ENCODE measurements at regions not wholly inside any gene's neighbourhood (a gene's known extent, or its start where the extent isn't known, plus 50 kb on each side); places are given as distances from the start of the nearest gene placed in this dataset.
"Not testable (repeated sequence)": the region's sequence is repeated elsewhere in the genome, so short reads cannot be mapped to it uniquely, and the experiment has no call there.

GRCh38 chr10:32217216-32217615 is 129.7 kb downstream of the EPC1 start:
- DNase-seq (ENCODE audit: low read depth, low spot score), result no peak

GRCh38 chr10:32213838-32214237 is 133.1 kb downstream of the EPC1 start:
- DNase-seq (ENCODE audit: low read depth, low spot score), result not testable (repeated sequence)

GRCh38 chr10:32211046-32211363 is 136.0 kb downstream of the EPC1 start:
- no peak for DNase-seq (ENCODE audit: low read depth, low spot score)

DNA sequence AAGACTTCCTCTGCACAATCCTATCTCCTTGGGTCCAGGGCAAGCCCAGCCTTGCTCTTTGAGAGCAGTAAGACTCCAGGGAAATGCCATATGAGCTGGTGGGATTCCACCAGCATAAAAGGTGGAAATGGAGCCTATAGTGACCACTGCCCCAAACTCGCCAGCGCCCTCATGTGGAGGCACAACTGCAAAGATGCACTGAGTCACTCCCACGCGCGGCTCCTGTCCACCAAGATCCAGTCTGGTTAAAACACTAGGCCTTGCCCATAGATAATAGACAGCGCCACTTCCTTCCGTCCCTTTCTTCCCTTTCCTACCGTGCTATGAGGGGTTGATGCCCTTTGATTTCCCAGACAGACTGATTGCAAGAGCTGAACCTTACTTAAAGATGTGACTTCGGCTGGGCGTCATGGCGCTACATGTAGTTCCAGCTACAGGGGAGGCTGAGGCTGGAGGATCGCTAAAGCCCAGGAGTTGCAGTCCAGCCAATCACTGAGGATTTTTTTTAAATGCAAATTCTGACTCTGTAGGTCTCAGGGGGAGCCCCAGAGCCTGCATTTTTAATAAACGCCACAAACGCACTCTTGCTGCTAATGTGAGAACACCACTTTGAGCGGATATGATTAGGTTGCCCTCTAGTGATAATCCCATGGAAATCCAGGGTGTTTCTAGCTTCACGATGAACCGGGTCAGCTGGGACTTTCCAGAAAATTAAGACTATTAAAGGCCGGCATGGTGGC is 136.5 kb downstream of the EPC1 start:
- DNase-seq (ENCODE audit: low read depth, low spot score), result peak; percentile 10

- DNase-seq (ENCODE audit: low read depth, low spot score), result not testable (repeated sequence)
Measured at GRCh38 chr10:32208005-32208404, 139.0 kb downstream of the EPC1 start.

DNA sequence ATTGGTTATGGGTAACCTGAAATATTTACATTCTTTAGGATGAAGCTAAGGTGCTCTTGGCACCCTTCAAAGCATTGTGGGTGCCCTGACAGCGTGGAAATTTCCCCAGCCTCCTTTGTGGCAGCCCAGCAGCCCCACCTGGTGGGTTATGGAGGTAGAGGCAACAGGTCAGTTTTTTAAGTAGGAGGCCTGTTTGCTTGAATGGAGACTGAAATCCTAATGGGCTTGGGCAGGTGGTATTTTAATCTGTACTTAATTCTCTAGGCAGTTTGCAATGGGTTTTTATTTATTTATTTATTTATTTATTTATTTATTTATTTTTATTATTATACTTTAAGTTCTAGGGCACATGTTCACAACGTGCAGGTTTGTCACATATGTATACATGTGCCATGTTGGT is 139.4 kb downstream of the EPC1 start:
- no peak for DNase-seq (ENCODE audit: low read depth, low spot score)

- no peak for DNase-seq (ENCODE audit: low read depth, low spot score)
Measured at GRCh38 chr10:32205670-32206069, 141.3 kb downstream of the EPC1 start.

DNA sequence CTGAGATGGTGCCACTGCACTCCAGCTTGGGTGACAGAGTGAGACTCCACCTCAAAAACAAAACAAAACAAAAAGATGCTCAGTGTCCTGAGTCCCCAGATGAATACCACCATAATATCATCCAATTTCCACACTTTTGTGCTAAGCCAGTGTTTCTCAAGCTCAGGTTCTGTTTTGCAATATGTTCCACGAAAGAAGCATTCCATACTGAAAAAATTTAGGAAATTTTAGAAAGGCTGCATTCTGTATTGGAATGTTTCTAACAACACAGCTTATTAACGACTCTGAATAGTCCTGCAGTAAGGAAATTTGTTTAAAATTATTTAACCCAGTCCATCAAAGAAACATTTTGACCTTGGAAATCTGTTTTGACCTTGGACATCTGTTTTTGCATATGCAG is 142.4 kb downstream of the EPC1 start:
- DNase-seq (ENCODE audit: low read depth, low spot score), result no peak

DNA sequence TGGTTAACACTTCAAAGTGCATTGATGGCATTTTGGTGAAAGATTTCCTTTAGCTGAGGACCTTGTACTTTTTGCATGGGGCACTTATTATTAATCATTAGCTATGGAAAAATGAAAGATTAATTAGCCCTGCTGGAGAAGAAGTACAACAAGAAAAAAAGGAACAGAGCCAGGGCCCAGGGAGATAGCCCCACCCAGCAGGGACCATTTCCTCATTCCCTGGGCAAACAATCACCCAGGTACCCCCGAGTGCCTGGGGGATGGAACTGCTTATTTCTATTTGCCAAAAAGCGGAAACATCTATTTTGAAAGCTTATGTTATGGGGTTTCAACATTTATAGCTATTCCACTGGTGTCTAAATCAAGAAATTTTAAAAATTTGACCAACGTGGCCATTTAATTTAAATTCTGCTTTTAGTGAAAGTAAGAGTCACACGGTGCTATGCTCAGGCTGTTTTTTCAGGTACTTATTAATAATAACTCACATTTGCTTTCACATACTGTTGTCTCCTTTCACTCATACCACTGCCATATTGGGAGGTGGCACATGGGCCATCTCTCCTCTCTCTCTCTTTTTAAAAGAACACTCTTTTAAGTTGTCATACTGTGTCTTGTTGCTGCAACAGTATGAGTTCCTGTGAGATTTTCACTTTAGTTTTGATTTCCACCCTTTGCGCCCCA is 143.6 kb upstream of the KIF5B start:
- no peak for DNase-seq (ENCODE audit: low read depth, low spot score)

- DNase-seq (ENCODE audit: low read depth, low spot score), result no peak
Measured at GRCh38 chr10:32197423-32197822, 141.2 kb upstream of the KIF5B start.

- DNase-seq (ENCODE audit: low read depth, low spot score), result no peak
Measured at GRCh38 chr10:32190890-32191491, 134.8 kb upstream of the KIF5B start.

- DNase-seq (ENCODE audit: low read depth, low spot score), result no peak
Measured at GRCh38 chr10:32189400-32190084, 133.3 kb upstream of the KIF5B start.

DNA sequence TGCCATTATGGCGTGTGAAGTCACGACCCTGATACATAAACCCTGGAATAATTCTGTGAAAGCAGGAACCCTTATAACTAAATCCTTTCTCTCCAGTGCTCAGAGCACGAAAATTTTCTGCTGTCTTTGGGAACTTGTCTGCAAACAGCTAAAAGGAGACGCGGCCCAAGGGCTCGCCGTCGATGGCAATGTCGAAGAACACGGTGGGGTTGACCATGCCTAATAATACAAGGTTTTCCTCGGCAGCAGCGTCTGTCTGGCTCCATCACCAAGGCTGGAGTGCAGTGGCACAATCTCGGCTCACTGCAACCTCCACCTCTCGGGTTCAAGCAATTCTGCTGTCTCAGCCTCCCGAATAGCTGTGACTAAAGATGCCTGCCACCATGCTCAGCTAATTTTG is 132.4 kb upstream of the KIF5B start:
- DNase-seq (ENCODE audit: low read depth, low spot score), result not testable (repeated sequence)

- DNase-seq (ENCODE audit: low read depth, low spot score), result no peak
Measured at GRCh38 chr10:32187686-32188085, 131.5 kb upstream of the KIF5B start.

DNA sequence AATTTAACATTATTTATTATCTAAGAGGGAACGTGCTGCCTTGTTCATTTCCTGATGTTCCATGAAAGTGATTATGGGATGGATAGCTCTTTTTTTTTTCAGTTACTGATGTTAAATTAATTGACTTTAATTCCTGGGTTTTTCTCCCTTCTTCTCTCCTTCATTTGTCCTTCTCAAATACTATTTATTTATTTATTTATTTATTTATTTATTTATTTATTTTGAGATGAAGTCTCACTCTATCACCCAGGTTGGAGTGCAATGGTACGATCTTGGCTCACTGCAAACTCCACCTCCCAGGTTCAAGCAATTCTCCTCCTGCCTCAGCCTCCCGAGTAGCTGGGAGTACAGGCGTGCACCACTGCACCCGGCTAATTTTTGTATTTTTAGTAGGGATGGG is 127.4 kb upstream of the KIF5B start:
- DNase-seq (ENCODE audit: low read depth, low spot score), result not testable (repeated sequence)

DNA sequence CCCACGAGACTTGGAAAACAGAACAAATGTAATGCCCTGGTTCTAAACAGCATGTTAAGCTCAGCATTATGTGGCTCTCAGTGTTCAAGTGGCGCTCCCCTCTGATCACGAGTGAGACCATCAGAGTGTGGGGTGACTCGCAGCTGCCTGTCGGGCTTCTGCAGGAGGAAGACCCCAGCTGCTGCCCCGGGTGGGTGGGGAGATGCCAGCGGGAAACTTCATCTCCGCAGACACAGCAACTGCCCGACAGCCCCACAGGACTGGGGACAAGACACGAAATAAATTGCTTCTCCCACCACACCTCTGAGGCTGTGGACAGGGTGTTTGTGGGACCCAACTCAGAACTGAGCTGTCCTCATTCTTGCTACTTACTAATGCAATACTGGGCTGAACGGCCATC is 126.3 kb upstream of the KIF5B start:
- DNase-seq (ENCODE audit: low read depth, low spot score), result no peak

- no peak for DNase-seq (ENCODE audit: low read depth, low spot score)
Measured at GRCh38 chr10:32180390-32181280, 124.4 kb upstream of the KIF5B start.

DNA sequence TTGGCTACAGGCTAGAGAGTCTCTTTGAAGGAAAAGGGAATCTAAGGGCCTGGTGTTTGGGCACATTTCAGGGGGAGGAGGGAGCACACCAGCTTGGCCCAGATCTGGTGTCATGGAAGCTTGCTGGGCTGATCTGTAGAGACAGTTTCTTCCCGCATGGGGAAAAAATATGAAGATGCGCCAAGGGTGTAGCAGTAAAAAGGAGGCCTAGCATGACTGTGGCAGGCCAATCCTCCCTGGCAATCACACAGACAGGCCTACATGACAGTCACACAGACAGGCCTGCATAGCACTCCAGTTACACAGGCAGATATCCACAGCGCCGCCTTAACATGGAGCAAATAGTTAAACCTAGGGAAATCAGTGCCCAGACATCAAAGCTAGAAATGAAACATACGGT is 123.6 kb upstream of the KIF5B start:
- no peak for DNase-seq (ENCODE audit: low read depth, low spot score)

- not testable (repeated sequence) for DNase-seq (ENCODE audit: low read depth, low spot score)
Measured at GRCh38 chr10:32177594-32177993, 121.4 kb upstream of the KIF5B start.

- DNase-seq (ENCODE audit: low read depth, low spot score), result no peak
Measured at GRCh38 chr10:32175629-32176028, 119.4 kb upstream of the KIF5B start.

GRCh38 chr10:32174349-32174893 is 118.2 kb upstream of the KIF5B start:
- DNase-seq (ENCODE audit: low read depth, low spot score), result no peak

Measured in smooth muscle cell of the brain vasculature (primary cell).